ENCODE measurements at regions not wholly inside any gene's neighbourhood (a gene's known extent, or its start where the extent isn't known, plus 50 kb on each side); places are given as distances from the start of the nearest gene placed in this dataset.

GRCh38 chr12:4106621-4107020, 166.9 kb upstream of the CCND2 start:
- DNase-seq (ENCODE audit: low read depth), result no peak

- no peak for DNase-seq (ENCODE audit: low read depth)
Observed at GRCh38 chr12:4104722-4105244, 168.8 kb upstream of the CCND2 start.

- DNase-seq (ENCODE audit: low read depth), result no peak
Observed at GRCh38 chr12:4099276-4099675, 174.3 kb upstream of the CCND2 start.

- DNase-seq (ENCODE audit: low read depth), result no peak
Observed at GRCh38 chr12:4091016-4091743, 182.4 kb upstream of the CCND2 start.

GRCh38 chr12:4089956-4090355, 183.6 kb upstream of the CCND2 start:
- DNase-seq (ENCODE audit: low read depth), result no peak

- no peak for DNase-seq (ENCODE audit: low read depth)
Observed at GRCh38 chr12:4089121-4089606, 184.4 kb upstream of the CCND2 start.

GRCh38 chr12:4088451-4088850, 185.1 kb upstream of the CCND2 start:
- DNase-seq (ENCODE audit: low read depth), result no peak

- DNase-seq (ENCODE audit: low read depth), result no peak
Observed at GRCh38 chr12:4086481-4086880, 187.1 kb upstream of the CCND2 start.

GRCh38 chr12:4084573-4084972, 189.0 kb upstream of the CCND2 start:
- DNase-seq (ENCODE audit: low read depth), result no peak

- no peak for DNase-seq (ENCODE audit: low read depth)
Observed at GRCh38 chr12:4082809-4083403, 190.7 kb upstream of the CCND2 start.

- no peak for DNase-seq (ENCODE audit: low read depth)
Observed at GRCh38 chr12:4080213-4080612, 193.3 kb upstream of the CCND2 start.

- DNase-seq (ENCODE audit: low read depth), result no peak
Observed at GRCh38 chr12:4074129-4074528, 199.4 kb upstream of the CCND2 start.

GRCh38 chr12:4069670-4070010, 196.4 kb upstream of the PARP11 start:
- DNase-seq (ENCODE audit: low read depth), result no peak

GRCh38 chr12:4068981-4069669, 195.9 kb upstream of the PARP11 start:
- no peak for DNase-seq (ENCODE audit: low read depth)

- DNase-seq (ENCODE audit: low read depth), result no peak
Observed at GRCh38 chr12:4064008-4064407, 190.8 kb upstream of the PARP11 start.

GRCh38 chr12:4059898-4060568, 186.8 kb upstream of the PARP11 start:
- no peak for DNase-seq (ENCODE audit: low read depth)

- DNase-seq (ENCODE audit: low read depth), result no peak
Observed at GRCh38 chr12:4056910-4057845, 184.0 kb upstream of the PARP11 start.

GRCh38 chr12:4054630-4055029, 181.4 kb upstream of the PARP11 start:
- DNase-seq (ENCODE audit: low read depth), result no peak

GRCh38 chr12:4052691-4053090, 179.5 kb upstream of the PARP11 start:
- DNase-seq (ENCODE audit: low read depth), result no peak

- DNase-seq (ENCODE audit: low read depth), result no peak
Observed at GRCh38 chr12:4051596-4051995, 178.4 kb upstream of the PARP11 start.

- no peak for DNase-seq (ENCODE audit: low read depth)
Observed at GRCh38 chr12:4050340-4050739, 177.1 kb upstream of the PARP11 start.

Data from stimulated activated CD8-positive, alpha-beta memory T cell treated with anti-CD3 and anti-CD28 coated beads, Interleukin-15, amount 100 ng/mL, for 24 hours (primary cell).